Right ventricle myocardium superior (tissue), 1 donor: ENCODE measurements at regions not wholly inside any gene's neighbourhood (a gene's known extent, or its start where the extent isn't known, plus 50 kb on each side); places are given as distances from the start of the nearest gene placed in this dataset.
A peak's percentile ranks its signal among the peaks of the same experiment; 100 is the strongest.

Source experiments
- ATAC-seq: fragments of 200-7000 bp; cut with Tn5 transposase; one replicate; pipeline ENCODE4 v1.9.1; 2020; ENCODE audit warnings: mild to moderate bottlenecking; ENCODE audit not compliant: poor library complexity
- DNase-seq: peaks from one replicate; pipeline ENCODE4 v3.0.0-alpha.2; 2020
- intact Hi-C: fragments of 100-400 bp; cut with DNase I; formaldehyde crosslinking; loops from one replicate; pipeline ENCODE4 v1.11.2; 2022
- donor health status: DM: no; HTN: yes; CAD: no; lungs with severe emphysema.

DNA sequence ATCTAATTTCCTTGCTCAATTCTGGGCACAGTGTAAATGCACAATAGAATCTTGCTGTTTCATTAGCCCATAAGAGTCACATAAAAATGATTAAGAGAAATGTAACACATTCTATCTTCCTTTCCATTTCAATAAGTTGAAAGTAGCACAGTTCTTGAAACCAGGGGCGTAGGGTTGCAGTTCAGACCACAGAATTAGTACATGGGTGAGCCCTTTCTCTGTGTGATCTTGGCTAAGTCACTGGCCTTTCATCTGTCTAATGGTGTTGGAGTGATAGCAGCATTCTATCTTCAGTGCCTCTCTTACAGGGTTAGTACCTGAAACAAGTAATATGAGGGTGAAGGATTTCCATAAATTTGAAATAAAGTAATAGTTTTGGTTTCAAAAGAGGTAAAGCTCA, 445.3 kb upstream of the ZNF462 start:
- ATAC-seq (no peak), DNase-seq (no peak)
- intact Hi-C loops: no loop called here

DNA sequence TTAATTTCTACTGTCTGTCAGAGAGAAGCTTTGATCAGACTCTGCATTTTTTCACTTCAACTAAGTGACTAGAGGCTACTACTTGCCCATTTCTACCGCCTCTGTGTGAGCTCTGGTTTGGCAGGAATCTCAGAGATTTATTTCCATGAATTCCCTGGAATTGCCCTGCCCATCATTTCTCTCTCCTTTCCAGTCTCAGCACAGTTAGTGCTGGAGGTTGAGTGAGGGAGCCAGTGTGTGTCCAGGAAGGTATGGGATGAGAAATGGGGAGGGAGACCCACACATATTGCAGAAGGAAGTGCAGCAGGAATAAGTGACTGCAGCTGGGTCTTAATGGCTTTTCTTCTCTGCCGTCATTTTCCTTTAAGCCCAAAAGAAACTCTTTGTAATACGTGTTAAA, 443.1 kb upstream of the ZNF462 start:
- ATAC-seq (no peak), DNase-seq (no peak)
- intact Hi-C loops: no loop called here

DNA sequence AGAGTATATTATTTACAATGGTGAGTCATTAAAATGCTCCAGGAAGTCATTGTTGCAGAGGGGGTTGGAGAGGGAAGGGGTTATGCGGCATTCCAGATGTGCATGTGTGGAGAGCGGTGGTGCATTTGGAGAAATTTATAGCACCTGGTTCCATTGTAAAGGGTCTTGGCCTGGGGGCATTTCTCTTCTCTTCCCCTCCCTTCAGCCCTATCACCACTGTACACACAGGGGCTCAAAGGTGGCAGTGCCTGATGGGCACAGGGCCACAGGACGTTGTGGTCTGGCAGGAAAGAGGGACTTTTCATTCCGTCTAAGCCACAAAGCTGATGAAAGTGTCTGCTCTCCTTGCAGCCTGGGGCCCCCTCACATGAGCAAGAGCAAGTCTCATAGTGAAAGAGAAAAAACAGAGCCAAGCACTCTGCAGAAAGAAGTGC, 442.4 kb upstream of the ZNF462 start:
- ATAC-seq: no peak
- intact Hi-C loops: no loop called here
- DNase-seq: no peak

DNA sequence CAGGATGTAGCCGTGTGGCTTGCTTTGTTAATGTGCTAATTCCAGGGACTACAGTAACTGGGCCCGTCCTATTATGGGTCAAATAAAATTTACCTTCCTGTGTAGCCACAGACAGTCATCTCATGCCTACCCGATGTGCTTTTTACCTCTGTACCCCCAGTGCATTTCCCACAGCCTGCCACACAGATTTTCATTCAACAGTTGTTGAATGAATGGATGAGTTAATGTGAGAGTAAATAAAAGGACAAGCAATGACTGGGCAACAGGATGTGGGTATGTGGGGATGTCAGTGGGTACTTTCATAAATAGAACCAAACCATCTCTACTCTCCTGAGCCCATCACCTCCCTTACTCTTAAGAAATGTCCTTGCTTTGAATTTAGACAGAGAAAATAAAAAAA, 441.2 kb upstream of the ZNF462 start:
- no peak for ATAC-seq
- intact Hi-C loops: no loop called here
- DNase-seq: no peak

DNA sequence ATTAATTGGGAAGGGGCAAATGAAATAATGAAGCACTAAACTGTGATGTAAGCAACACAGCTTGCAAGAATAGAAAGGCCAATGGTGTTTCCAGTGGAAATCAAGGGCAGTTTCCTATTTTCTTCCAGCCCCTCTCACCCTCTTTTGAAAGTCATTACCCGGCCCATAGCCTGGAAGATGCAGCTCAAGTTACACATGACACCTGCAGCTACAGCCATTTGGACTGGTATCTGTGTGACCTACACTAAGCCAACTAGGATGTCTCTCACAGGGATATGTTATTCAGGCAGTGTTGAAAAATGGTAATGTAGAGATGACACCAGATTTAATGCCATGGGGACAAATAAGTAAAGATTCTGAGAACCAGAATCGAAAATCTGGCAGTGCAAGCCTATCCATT, 439.4 kb upstream of the ZNF462 start:
- ATAC-seq (no peak), DNase-seq (no peak)
- intact Hi-C loops: no loop called here

DNA sequence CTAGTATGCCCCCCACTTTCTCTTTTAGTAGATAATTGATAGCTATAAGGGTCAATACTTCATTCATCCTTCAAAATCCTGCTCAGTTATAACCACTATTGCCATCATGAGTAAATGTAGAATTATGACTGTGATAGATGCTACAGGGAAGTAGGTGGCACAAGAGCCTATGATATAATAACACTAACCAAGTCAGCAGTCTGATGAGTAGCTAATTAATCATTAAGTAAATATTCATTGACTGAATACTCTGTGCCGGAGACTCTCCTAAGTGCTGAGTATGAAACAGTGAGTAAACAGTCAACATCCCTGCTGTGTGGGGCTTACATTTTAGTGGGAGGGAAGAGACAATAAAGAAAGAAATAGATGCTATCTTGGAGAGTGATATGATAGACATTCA, 430.3 kb upstream of the ZNF462 start:
- DNase-seq (no peak), ATAC-seq (no peak)
- intact Hi-C loops: no loop called here

DNA sequence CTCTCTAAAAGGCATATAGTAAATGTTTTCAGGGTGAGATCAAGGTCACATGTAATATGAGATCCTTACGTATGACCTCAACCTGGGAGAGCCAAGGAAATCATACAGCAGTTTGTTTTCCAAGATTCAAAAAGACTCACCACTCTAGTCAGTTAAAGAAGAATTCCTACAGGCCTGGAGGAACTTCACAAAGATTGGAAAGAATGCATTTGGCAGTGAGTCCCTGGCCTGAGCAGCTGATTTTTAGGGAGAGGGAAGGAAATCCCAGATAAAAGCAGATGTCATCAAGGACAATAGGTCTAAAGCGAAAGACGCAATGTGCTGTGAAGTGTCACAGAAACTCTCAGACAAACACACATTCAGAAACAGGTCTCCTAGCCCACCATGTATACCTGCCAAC, 424.0 kb upstream of the ZNF462 start:
- ATAC-seq: peak; percentile 15

DNA sequence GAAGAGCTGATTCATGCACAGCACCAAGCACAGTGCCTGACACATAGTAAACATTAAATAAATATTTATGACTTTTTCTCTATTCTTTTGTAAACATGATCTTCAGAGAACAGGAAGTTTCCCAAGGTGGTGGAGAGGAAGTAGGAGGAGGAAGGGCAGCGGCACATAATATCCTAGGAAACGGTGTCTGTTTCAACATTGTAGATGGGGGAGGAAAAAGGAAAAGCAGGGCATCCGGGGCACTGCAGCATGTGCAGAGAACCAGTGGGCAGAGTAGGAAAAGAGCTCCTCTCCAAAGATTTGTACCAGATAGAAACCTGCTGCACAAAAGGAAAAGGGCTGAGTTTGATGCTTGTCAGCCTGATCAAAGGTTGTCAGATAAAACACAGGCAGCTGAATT, 421.7 kb upstream of the ZNF462 start:
- DNase-seq: no peak
- ATAC-seq: no peak
- intact Hi-C loops: no loop called here

More for the DNA sequence above, 424.0 kb upstream of the ZNF462 start:
- no peak for DNase-seq
- intact Hi-C loops: no loop called here

DNA sequence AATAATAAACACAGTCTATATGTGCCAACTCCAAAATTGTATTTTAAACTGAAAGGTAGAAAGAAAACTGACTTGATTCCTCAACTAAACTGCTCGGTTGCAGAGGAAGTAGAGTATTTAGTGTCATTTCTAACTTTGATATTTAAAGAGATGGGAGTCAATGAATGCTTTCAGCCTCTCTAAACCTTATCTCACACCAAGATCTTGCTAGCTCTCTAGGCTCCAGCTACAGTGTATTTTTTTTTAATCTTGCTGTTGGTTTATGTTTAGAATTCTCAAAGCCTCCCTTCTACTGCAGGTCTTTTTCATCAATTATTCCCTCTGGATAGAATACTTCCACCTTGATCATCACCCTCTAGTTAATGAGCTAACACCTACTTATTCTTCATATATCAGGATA, 419.4 kb upstream of the ZNF462 start:
- intact Hi-C loops: no loop called here
- ATAC-seq: no peak
- DNase-seq: no peak

DNA sequence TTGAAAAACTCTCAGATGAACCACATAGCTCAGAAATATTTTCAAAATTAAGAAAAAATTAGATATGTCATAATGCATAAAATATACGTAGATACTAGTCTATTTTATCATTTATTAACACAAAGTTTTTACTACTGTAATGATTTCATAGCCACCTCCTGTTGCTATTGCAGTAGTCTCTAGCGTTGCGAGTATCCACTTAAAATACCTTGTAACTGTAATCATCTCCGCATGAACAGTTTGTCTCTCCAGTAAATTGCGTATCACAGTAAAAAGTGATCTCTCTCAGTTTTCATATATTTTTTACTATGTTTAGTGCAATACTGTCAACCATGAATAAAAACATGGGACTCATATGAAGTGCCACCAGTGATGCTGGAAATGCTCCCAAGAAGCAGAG, 417.9 kb upstream of the ZNF462 start:
- ATAC-seq: peak; percentile 65
- DNase-seq: no peak
- intact Hi-C loops: no loop called here

DNA sequence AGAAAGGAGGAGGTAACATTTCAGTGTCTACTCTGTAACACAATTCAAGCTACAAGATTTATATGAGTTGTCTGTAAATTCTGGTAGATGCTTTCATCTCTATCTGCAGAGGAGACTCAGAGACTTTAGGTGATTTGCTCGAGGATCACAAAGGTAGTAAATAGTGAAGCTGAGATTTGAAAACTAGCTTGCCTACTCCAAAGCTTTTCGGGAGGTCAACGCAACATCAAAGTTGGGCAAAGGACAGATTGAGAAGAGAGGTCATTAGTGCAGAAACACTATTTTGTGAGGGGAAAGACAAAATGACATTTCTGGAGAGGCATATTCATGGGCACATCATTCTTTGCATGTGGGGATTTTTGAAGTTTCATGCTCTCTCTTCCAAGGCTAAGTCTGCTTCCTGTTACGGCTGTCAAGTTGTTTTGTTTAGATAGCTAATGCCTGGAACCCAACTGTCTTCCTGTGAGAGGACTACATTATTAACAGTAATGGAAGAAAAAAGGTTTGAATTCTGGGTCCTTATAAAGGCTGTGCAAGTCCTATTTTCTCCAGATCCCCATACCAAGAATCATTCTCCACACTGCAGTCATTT, 413.5 kb upstream of the ZNF462 start:
- ATAC-seq (no peak), DNase-seq (no peak)
- intact Hi-C loops: no loop called here

DNA sequence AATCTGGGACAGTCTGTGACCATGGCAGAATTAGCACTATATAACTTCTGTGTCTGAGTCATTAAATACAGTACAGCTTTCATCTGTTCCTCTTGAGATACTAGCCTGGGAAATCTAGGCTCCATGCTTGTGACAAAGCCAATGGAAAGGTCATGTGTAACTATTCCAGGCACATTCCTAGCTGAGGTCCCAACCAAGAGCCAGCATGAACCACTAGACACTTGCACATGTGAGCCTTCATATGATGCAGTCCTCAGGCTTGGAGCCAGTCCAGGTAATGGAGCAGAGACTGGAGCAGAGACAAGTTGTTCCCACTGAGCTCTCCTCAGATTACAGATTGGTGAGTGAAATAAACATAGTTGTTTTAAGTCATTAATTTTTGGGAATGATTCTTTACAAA, 412.4 kb upstream of the ZNF462 start:
- ATAC-seq: peak; percentile 93
- DNase-seq: peak; percentile 58
- intact Hi-C loops: no loop called here

DNA sequence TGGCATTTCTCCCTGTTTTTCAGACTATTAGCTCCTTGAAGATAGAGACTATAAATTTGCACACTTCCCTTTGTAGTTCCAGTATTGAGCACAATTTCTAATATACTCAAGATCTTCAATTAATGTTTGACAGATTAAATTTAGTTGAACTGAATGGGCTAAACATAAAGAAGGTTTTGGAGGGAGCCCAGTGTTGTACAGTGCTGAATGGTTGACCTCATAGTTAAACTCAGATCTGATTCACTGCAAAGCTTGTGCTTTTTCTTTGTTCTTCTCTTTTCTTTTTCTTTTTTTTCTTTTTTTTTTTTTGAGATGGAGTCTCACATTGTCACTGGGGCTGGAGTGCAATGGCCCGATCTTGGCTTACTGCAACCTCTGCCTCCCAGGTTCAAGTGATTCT, 411.7 kb upstream of the ZNF462 start:
- intact Hi-C loops: no loop called here
- DNase-seq (no peak), ATAC-seq (peak; percentile 54)

DNA sequence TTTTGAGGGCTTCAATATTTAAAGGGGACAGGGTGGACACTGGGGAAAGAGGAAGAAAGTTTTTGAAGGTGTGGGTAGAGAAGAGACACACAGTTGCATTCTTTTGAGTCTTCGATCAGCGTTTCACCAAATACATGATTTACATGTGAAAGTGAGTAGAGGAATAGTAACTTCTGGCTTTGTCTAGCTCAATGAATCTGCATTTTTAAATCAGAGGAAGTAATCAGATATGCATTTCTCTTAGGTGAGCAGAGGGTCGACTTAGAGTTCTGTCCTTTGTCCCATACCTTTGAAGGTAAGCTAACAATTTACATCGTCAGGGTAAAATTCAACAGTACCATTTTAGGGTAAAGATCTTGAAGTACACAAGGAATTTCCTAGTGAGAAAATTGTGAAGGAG, 406.4 kb upstream of the ZNF462 start:
- intact Hi-C loops: no loop called here
- DNase-seq (no peak), ATAC-seq (no peak)

DNA sequence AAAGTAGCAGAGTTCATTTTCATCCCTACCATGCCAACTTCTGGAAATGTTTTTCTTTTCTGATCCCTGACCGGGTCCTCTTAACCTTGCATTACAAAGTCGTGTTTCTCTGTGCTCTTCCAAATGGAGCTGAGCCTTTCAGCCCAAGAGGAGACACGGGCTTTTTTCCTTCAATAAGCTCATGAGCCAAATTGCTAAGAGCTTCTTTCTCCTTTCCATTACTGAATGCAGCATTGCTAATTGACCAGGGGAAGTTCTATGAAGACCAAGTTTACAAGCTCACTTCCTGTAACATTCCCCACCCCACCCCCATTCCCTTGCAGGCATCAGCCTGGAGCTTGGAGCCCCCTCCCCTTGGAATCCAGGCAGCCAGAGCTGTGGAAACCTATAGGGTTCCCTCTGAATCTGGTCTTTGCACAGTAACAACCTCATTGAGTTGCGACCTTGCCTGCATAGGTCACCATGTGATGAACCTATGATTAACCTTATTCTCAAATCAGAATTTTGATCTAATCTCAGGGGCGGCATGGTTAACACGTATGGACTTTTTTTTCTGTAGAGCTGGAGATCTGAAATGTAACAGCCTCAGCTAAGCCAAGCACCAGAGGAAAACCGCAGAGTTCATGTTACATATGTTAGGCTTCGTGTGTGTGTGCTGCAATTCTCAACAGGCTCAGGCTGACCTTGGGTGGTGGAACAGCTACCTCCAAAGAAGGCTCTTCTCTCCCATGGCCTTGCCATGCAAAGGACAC, 395.7 kb upstream of the ZNF462 start:
- intact Hi-C loops: no loop called here
- DNase-seq (no peak), ATAC-seq (no peak)

DNA sequence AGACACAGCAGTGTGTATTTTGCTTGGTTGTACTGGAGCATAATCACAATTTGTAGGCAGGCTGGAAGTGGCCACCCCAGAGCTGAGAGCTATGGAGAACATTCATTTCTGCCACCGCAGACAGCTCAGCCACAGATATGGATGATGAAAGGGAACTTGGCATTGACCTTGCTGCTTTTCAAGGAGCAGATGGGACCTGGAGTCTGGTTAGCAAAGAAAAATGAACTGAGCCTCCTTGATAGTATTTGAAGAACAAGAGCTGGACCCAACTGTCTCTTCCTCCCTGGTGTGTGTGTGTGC, 395.2 kb upstream of the ZNF462 start:
- intact Hi-C loops: no loop called here
- DNase-seq: no peak
- peak; percentile 43 for ATAC-seq

DNA sequence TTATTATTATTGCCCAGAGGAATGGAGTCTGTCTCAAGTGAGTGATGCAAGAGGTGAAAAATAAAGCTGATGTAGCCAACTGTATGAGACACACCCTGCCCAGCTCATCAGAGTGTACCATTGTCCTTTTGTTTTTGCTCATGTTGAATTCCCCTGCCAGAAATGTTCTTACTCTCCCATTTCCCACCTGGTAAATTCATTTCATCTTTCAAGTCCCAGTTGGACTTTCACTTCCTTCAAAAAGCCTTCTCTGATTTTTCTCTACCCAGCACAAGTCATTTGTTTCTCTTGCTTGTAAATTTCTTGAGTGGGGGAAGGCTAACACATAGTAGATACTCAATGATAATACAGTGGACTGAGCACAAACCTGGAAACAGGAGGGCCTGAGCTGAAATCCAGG, 394.5 kb upstream of the ZNF462 start:
- DNase-seq (no peak), ATAC-seq (no peak)
- intact Hi-C loops: no loop called here

DNA sequence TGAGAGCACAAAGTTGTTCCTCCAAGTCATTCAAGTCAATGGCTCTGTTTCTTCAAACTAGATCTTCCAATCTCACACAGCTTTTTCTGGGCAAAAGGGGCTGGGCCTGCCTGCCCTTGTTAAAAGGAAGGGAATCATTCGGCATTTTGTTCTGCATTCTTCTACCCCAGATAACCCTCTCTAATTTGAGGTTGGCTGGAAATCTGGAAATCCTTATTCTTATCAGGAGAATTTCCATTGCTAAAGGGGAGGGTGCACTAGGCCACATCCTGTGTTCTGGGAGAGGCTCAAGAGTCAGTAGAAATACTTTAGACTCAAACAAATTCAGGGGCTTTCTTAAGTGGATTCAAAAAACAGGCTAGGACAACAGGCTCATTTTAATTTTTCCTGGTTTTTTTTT, 384.7 kb upstream of the ZNF462 start:
- DNase-seq: no peak
- intact Hi-C loops: no loop called here

DNA sequence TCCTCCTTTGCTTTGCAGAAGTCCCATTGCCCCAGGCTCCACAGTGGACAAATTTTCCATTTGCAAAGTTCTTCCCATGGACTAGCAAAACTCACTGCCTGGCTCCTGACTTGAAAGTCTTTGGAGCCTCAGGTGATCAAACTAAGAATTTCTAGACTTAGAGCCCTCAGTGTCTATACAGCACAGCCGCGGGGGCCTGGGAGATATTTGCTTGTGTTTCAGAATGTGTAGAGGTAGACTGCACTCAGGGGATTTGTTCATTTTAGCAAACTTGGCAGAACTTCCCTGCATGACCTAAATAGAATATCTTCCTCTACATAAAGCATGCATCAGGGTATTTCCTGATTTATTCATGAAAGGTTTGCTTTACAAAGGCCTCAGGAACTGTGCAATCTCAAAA, 384.2 kb upstream of the ZNF462 start:
- ATAC-seq: no peak
- DNase-seq: no peak
- intact Hi-C loops: no loop called here

More for the DNA sequence above, 384.7 kb upstream of the ZNF462 start:
- ATAC-seq: peak; percentile 18

DNA sequence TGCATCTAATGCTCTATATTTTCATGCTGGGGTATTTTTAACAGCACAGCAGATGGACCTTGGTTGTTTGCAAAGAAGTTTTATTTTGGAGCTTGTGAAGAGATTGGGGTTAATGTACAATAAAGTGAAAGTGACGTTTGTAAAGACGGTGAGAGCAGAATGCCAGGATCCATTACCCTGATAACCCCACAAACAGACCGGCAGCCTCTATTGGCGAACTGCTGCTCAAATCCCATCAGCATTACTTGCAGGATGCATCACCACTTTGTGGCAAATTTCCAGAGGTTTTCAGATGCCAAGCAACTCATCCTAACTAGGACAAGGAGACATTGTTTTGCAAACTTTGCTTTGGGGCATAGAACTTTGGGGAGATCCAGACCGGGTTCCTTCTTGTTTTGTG, 383.3 kb upstream of the ZNF462 start:
- DNase-seq (no peak), ATAC-seq (no peak)
- intact Hi-C loops: no loop called here

DNA sequence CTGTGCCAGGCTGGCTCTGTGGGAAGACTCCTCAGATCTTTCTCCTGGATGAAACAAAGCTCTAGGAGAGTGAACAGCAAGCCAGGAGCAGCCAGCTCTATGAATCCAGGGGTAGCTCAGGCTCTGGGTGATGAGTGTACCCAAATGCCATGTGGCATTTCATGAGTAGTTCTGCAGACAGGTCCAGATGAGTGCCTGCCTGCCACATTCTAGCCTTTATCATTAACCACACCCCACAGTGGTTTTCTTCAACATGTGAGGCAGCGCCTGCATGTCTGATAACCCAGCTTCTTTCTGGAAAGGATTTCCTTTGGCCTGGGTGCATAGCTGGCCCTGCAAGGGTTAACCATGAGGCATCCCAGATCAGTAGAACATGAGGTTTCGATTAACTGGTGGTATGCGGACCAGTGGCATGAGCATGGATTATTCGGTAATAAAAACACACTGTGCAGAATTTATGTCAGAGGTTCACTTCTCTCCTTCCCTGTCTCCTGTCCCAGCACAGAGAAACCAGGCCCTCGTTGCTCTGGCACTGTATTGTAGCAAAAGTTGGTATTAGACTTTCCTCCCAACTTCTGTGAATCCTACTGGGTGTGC, 381.9 kb upstream of the ZNF462 start:
- ATAC-seq: no peak
- intact Hi-C loops: no loop called here
- DNase-seq: no peak
